ENCODE measurements at regions not wholly inside any gene's neighbourhood (a gene's known extent, or its start where the extent isn't known, plus 50 kb on each side); places are given as distances from the start of the nearest gene placed in this dataset.

DNA sequence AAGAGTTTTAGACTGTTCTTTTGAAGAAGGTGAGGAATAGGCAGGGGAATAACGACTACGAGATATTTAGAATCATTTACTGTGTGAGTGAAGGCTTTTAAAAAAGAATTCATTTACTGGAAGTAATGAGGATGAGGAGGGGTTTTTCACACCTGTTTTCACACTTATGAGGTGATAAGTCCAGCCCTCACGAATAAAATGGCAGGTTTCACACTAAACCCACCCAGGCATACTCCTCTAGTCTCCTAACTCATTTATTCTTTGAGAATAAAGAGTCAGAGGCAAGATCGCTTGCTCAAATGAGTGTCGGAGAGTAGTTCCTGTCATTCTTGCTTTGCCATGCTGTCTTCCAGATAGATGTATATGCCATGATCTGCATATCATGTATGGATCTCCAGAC lies 79.0 kb upstream of the ZEB2 start:
- TF ChIP-seq, protein P1, sequence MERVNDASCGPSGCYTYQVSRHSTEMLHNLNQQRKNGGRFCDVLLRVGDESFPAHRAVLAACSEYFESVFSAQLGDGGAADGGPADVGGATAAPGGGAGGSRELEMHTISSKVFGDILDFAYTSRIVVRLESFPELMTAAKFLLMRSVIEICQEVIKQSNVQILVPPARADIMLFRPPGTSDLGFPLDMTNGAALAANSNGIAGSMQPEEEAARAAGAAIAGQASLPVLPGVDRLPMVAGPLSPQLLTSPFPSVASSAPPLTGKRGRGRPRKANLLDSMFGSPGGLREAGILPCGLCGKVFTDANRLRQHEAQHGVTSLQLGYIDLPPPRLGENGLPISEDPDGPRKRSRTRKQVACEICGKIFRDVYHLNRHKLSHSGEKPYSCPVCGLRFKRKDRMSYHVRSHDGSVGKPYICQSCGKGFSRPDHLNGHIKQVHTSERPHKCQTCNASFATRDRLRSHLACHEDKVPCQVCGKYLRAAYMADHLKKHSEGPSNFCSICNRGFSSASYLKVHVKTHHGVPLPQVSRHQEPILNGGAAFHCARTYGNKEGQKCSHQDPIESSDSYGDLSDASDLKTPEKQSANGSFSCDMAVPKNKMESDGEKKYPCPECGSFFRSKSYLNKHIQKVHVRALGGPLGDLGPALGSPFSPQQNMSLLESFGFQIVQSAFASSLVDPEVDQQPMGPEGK (CRISPR knock-in tag; IDR thresholded peaks at IDR 0.05; ENCODE audit: borderline replicate concordance): no peak
- TF ChIP-seq ZFP30 (CRISPR knock-in tag; IDR thresholded peaks at IDR 0.05): no peak
